Lung (tissue), 11 donors: ENCODE measurements at regions not wholly inside any gene's neighbourhood (a gene's known extent, or its start where the extent isn't known, plus 50 kb on each side); places are given as distances from the start of the nearest gene placed in this dataset.
A peak's percentile ranks its signal among the peaks of the same experiment; 100 is the strongest.
"Not testable (repeated sequence)": the region's sequence is repeated elsewhere in the genome, so short reads cannot be mapped to it uniquely, and the experiment has no call there.

Experiments
- ATAC-seq: fragments of 200-7000 bp; cut with Tn5 transposase; one replicate; pipeline ENCODE4 v1.9.1; 2020; ENCODE audit warnings: moderate number of reproducible peaks; ENCODE audit not compliant: insufficient read depth, low FRiP score
- DNase-seq, 3 donors: peaks; one replicate each; pipeline ENCODE4 v3.0.0-alpha.2; 2013 to 2017
- H3K27ac ChIP-seq, 2 donors: one replicate each; pipeline ENCODE4 v1.5.1; 2013; ENCODE audit warnings: mild to moderate bottlenecking in 2 of 2, moderate library complexity in 2 of 2, control low read depth in 1 of 2, inconsistent platforms in 1 of 2, low read depth in 1 of 2, low read length in 1 of 2
- H3K27me3 ChIP-seq, 3 donors: one replicate each; pipeline ENCODE4 v1.5.1; 2013; ENCODE audit warnings: low read length in 2 of 3; ENCODE audit not compliant: control insufficient read depth in 3 of 3, insufficient read depth in 3 of 3
- H3K36me3 ChIP-seq, 4 donors: one replicate each; pipeline ENCODE4 v1.5.1; 2013; ENCODE audit warnings: low read length in 4 of 4, mild to moderate bottlenecking in 1 of 4, moderate library complexity in 1 of 4; ENCODE audit not compliant: control insufficient read depth in 4 of 4, insufficient read depth in 4 of 4
- H3K4me1 ChIP-seq, 5 donors: one replicate each; pipeline ENCODE4 v1.5.1; 2013; ENCODE audit warnings: low read length in 5 of 5, mild to moderate bottlenecking in 2 of 5, moderate library complexity in 1 of 5; ENCODE audit not compliant: control insufficient read depth in 5 of 5, insufficient read depth in 5 of 5
- H3K4me3 ChIP-seq: one replicate; pipeline ENCODE4 v1.5.1; 2013; ENCODE audit warnings: mild to moderate bottlenecking, control low read depth, moderate library complexity
- H3K9ac ChIP-seq, 2 donors: one replicate each; pipeline ENCODE4 v1.5.1; 2013; ENCODE audit warnings: low read length in 2 of 2, control low read depth in 1 of 2; ENCODE audit not compliant: insufficient read depth in 1 of 2
- H3K9me3 ChIP-seq, 4 donors: one replicate each; pipeline ENCODE4 v1.5.1; 2013; ENCODE audit warnings: low read length in 3 of 4, mild to moderate bottlenecking in 1 of 4, moderate library complexity in 1 of 4; ENCODE audit not compliant: control insufficient read depth in 4 of 4, insufficient read depth in 3 of 4
- CTCF ChIP-seq: IDR thresholded peaks from 2 replicates; pipeline ENCODE4 v1.5.1; 2012; ENCODE audit warnings: mild to moderate bottlenecking; ENCODE audit errors: control extremely low read depth, extremely low read depth
- WGBS, 2 donors: extraction: QIAGEN DNeasy Blood & Tissue Kit; methylation state at CpG; one replicate each; pipeline ENCODE4 v1.1.7; 2013; 5-methylcytosine and 5-hydroxymethylcytosine counted together
- donor health status: control.
- donor health status: control.
- donor health status: Bipolar disorder and iron deficiency.
- donor health status: healthy.
- donor health status: DM: yes; HTN: yes; CAD: no.

GRCh38 chr18:55685638-55686037, 97.6 kb upstream of the TCF4 start:
- Histone ChIP-seq H3K27ac (no peak overlapping the region), H3K4me3 (no peak overlapping the region), H3K9ac (no peak overlapping the region), H3K36me3 (no peaks in the 10 kb centered on the region), H3K9me3 (peaks cover 0 to 1% (median 0%) of the 10 kb centered on the region in 4 donors), H3K4me1 (no peaks in the 10 kb centered on the region), H3K27me3 (no peaks in the 10 kb centered on the region)
- no peak for ATAC-seq
- no peak for DNase-seq
- TF ChIP-seq CTCF = no peak

DNA sequence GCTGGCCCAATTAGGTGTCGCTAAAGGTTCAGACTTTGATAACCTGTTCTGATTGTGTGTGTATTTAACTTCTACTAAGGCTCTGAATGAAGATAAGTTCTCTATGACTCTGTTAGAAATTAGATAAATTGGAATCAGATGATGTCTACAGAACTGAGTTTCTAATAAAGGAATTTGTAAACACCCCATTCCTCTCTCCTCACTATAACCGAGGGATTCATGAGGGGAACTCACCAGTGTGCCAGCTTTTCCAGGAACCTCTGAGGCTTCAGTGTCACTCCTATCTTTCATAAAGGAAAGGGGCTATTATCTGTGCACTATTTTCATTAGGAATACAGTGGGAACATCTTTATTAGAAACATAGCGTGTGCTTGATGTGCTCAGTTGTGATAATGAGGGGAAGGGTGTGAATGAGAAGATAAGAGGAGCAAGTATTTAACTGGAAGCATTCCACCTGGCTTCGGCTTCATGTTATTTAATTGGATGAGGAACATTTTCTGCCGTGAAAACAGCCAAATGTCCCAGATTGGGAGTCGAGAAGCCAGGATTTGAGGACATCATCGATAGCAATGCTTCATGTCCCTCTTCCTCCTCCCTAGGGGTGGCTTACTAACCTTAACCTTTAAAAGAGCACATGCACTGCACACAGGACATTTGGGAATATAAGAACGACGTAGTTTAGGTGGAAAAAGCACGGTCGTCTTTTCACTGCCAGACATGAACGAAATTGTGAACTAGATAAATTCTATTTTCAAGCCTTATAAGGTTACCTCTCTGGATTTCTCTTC, 84.8 kb upstream of the TCF4 start:
- H3K27ac ChIP-seq = peak overlapping the region in 1 of 2 donors; percentile 50
- H3K9me3 ChIP-seq = peaks cover 0 to 2% (median 0%) of the 10 kb centered on the region in 4 donors
- H3K9ac ChIP-seq = no peak overlapping the region
- 63 to 75% methylated on average over 12 of the region's 12 CpGs for WGBS, 2 donors
- ATAC-seq (no peak), DNase-seq (no peak)
- no peaks in the 10 kb centered on the region for H3K27me3 ChIP-seq
- no peak overlapping the region for H3K4me3 ChIP-seq
- no peak for TF ChIP-seq CTCF
- H3K4me1 ChIP-seq = peaks cover 0 to 2% (median 0%) of the 10 kb centered on the region in 5 donors
- H3K36me3 ChIP-seq = no peaks in the 10 kb centered on the region

DNA sequence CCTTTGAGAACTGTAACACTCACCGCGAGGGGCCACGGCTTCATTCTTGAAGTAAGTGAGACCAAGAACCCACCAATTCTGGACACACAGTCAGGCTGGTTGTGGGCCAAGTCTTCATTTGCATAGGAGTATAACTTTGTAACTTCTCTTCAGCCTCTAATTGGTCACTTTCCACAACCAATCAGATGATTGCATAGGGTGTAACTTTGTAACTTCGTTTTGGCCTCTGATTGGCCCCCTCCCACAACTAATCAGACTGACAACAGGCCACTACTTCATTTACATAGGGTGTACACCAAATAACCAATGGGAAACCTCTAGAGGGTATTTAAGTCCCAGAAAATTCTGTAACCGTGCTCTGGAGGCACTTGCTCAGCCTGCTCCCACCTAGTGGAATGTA, 77.5 kb upstream of the TCF4 start:
- no peak for TF ChIP-seq CTCF
- WGBS, 2 donors = 96 to 97% methylated on average over 5 of the region's 5 CpGs

DNA sequence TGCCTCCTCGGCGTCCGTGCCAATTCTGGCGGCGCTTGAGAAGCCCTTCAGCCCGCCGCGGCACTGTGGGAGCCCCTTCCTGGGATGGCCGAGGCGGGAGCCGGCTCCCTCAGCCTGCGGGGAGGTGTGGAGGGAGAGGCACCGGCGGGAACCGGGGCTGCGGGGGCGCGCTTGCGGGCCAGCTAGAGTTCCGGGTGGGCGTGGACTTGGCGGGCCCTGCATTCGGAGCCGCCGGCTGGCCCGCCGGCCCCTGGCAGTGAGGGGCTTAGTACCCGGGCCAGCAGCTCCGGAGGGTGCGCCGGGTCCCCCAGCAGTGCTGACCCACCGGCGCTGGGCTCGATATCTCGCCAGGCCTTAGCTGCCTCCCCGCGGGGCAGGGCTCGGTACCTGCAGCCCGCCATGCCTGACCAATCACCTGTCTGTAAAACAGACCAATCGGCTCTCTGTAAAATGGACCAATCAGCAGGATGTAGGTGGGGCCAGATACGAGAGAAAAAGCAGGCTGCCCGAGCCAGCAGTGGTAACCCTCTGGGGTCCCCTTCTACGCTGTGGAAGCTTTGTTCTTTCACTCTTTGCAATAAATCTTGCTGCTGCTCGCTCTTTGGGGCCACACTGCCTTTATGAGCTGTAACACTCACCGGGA, 76.9 kb upstream of the TCF4 start:
- not testable (repeated sequence) for H3K27ac ChIP-seq, H3K4me1 ChIP-seq, DNase-seq, H3K9ac ChIP-seq, H3K4me3 ChIP-seq, H3K36me3 ChIP-seq, H3K9me3 ChIP-seq, ATAC-seq, H3K27me3 ChIP-seq
- 95 to 96% methylated on average over 43 to 45 of the region's 45 CpGs for WGBS, 2 donors

More for the DNA sequence above, 77.5 kb upstream of the TCF4 start:
- no peaks in the 10 kb centered on the region for H3K27me3 ChIP-seq
- ATAC-seq (no peak), DNase-seq (no peak)
- H3K4me1 ChIP-seq = no peaks in the 10 kb centered on the region
- H3K4me3 ChIP-seq = no peak overlapping the region
- H3K27ac ChIP-seq = no peak overlapping the region
- H3K9ac ChIP-seq = no peak overlapping the region
- H3K9me3 ChIP-seq = no peaks in the 10 kb centered on the region
- no peaks in the 10 kb centered on the region for H3K36me3 ChIP-seq
